ENCODE measurements at regions not wholly inside any gene's neighbourhood (a gene's known extent, or its start where the extent isn't known, plus 50 kb on each side); places are given as distances from the start of the nearest gene placed in this dataset.

- ATAC-seq, result peak in 2 of 4 donors; percentile 54 to 65
- H3K36me3 ChIP-seq, result no peaks in the 10 kb centered on the region
- no peak overlapping the region for H3K4me3 ChIP-seq
- TF ChIP-seq CTCF (IDR thresholded peaks at IDR 0.05), result no peak
- intact Hi-C loops (cut with DNase I), result no loop called here
- DNase-seq, result no peak
- H3K27me3 ChIP-seq, result no peaks in the 10 kb centered on the region
- H3K9me3 ChIP-seq, result no peaks in the 10 kb centered on the region
- no peak overlapping the region for H3K27ac ChIP-seq
- WGBS, 2 donors, result 84 to 86% methylated on average over 9 of the region's 9 CpGs
- H3K4me1 ChIP-seq, result no peaks in the 10 kb centered on the region
- FAIRE-seq, result no peak
These were observed 205.1 kb downstream of the LY86 start for GRCh38 chr6:6793388-6794250.

GRCh38 chr6:6795393-6795792, 206.9 kb downstream of the LY86 start:
- Histone ChIP-seq H3K4me3 (no peak overlapping the region), H3K9me3 (no peaks in the 10 kb centered on the region), H3K36me3 (no peaks in the 10 kb centered on the region), H3K4me1 (no peaks in the 10 kb centered on the region), H3K27ac (no peak overlapping the region), H3K27me3 (no peaks in the 10 kb centered on the region)
- DNase-seq (no peak), ATAC-seq (no peak), FAIRE-seq (no peak)
- 82 to 83% methylated on average over 4 of the region's 4 CpGs for whole genome bisulfite sequencing, 2 donors
- TF ChIP-seq CTCF (IDR thresholded peaks at IDR 0.05), result no peak
- intact Hi-C loops (cut with DNase I), result no loop called here

GRCh38 chr6:6796818-6797217, 208.3 kb downstream of the LY86 start:
- DNase-seq, result no peak
- H3K4me3 ChIP-seq, result no peak overlapping the region
- FAIRE-seq, result no peak
- no peaks in the 10 kb centered on the region for H3K4me1 ChIP-seq
- no peaks in the 10 kb centered on the region for H3K9me3 ChIP-seq
- no peak overlapping the region for H3K27ac ChIP-seq
- no peak for TF ChIP-seq CTCF (IDR thresholded peaks at IDR 0.05)
- 90 to 94% methylated on average over 11 of the region's 11 CpGs for WGBS, 2 donors
- ATAC-seq, result no peak
- intact Hi-C loops (cut with DNase I), result no loop called here
- H3K27me3 ChIP-seq, result no peaks in the 10 kb centered on the region
- no peaks in the 10 kb centered on the region for H3K36me3 ChIP-seq

GRCh38 chr6:6798448-6798860, 209.9 kb downstream of the LY86 start:
- Histone ChIP-seq H3K4me3 (no peak overlapping the region), H3K4me1 (no peaks in the 10 kb centered on the region), H3K27me3 (no peaks in the 10 kb centered on the region), H3K9me3 (no peaks in the 10 kb centered on the region), H3K27ac (no peak overlapping the region), H3K36me3 (no peaks in the 10 kb centered on the region)
- DNase-seq, result no peak
- intact Hi-C loops (cut with DNase I), result no loop called here
- no peak for TF ChIP-seq CTCF (IDR thresholded peaks at IDR 0.05)
- WGBS, 2 donors, result 68 to 77% methylated on average over 5 of the region's 5 CpGs
- no peak for FAIRE-seq
- no peak for ATAC-seq

DNA sequence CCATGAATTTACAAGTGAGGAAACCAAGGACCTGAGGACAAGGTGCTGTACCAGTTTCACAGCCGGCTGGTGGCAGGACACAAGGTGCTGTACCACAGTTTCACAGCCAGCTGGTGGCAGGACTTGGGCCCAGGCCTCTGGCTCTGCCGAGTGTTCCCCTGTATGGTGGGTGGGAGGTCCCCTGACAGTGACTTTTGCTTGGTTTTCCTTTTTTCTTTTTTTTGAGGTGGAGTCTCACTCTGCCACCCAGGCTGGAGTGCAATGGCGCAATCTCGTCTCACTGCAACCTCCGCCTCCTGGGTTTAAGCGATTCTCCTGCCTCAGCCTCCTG, 212.4 kb downstream of the LY86 start:
- H3K36me3 ChIP-seq, result no peaks in the 10 kb centered on the region
- no peak overlapping the region for H3K4me3 ChIP-seq
- DNase-seq (no peak), FAIRE-seq (no peak), ATAC-seq (no peak)
- H3K9me3 ChIP-seq, result no peaks in the 10 kb centered on the region
- WGBS, 2 donors, result 96 to 98% methylated on average over 6 of the region's 6 CpGs
- no peaks in the 10 kb centered on the region for H3K27me3 ChIP-seq
- no peaks in the 10 kb centered on the region for H3K4me1 ChIP-seq
- intact Hi-C loops (cut with DNase I), result no loop called here
- H3K27ac ChIP-seq, result no peak overlapping the region
- TF ChIP-seq CTCF (IDR thresholded peaks at IDR 0.05), result no peak

Data from pancreas (tissue), 10 donors.